H1 (cell line): ENCODE measurements at regions not wholly inside any gene's neighbourhood (a gene's known extent, or its start where the extent isn't known, plus 50 kb on each side); places are given as distances from the start of the nearest gene placed in this dataset.

Source experiments
- CTCF ChIA-PET: fragments of 300-600 bp; sonication (Branson Sonifier 250); formaldehyde crosslinking; loops from one replicate; lab custom pipeline; 2021; ENCODE audit not compliant: partially characterized antibody; lab: Charles Lee
- POLR2A ChIA-PET: fragments of 300-600 bp; sonication (Branson Sonifier 250); formaldehyde crosslinking; loops from one replicate; lab custom pipeline; 2021; ENCODE audit warnings: inconsistent platforms; ENCODE audit not compliant: partially characterized antibody; lab: Charles Lee
- DNase-seq, 2 experiments: peaks; one replicate each; pipeline versions ENCODE4 v3.0.0 to v3.0.0-alpha.2; 2010 to 2022; ENCODE audit warnings: low spot score in 2 of 2, low read depth in 1 of 2, mixed read lengths in 1 of 2
- FAIRE-seq: peaks from 2 replicates; lab custom pipeline; 2011; peaks lifted over from hg19 to GRCh38; lab: Jason Lieb, UNC
- H2AFZ ChIP-seq: 2 replicates; pipeline ENCODE4 v1.8.1; 2012; ENCODE audit warnings: low read length, inconsistent platforms
- H2AK5ac ChIP-seq: 2 replicates; pipeline ENCODE4 v1.6.1; 2013; ENCODE audit warnings: low read depth, low read length
- H2BK120ac ChIP-seq: replicated peaks from 2 replicates; pipeline ENCODE3; 2013; ENCODE audit warnings: low read depth, low read length, inconsistent platforms
- H2BK12ac ChIP-seq: 2 replicates; pipeline ENCODE4 v1.6.1; 2013; ENCODE audit warnings: low read depth, low read length
- H2BK15ac ChIP-seq: 2 replicates; pipeline ENCODE4 v1.6.1; 2013; ENCODE audit warnings: low read length
- H2BK20ac ChIP-seq: 2 replicates; pipeline ENCODE4 v1.6.1; 2013; ENCODE audit warnings: low read length
- H2BK5ac ChIP-seq: 2 replicates; pipeline ENCODE4 v1.6.1; 2013; ENCODE audit warnings: low read depth, low read length
- H3K14ac ChIP-seq: 2 replicates; pipeline ENCODE4 v1.6.1; 2013; ENCODE audit warnings: inconsistent platforms; ENCODE audit not compliant: insufficient read length
- H3K18ac ChIP-seq: 2 replicates; pipeline ENCODE4 v1.6.1; 2013; ENCODE audit warnings: low read length; ENCODE audit errors: extremely low read depth
- H3K23ac ChIP-seq: 2 replicates; pipeline ENCODE4 v1.6.1; 2013; ENCODE audit warnings: inconsistent platforms; ENCODE audit not compliant: insufficient read length
- H3K23me2 ChIP-seq: 2 replicates; pipeline ENCODE4 v1.6.1; 2013; ENCODE audit warnings: low read depth, low read length
- H3K27ac ChIP-seq: 2 replicates; pipeline ENCODE4 v1.6.1; 2011; ENCODE audit warnings: low read depth, low read length, inconsistent platforms
- H3K27me3 ChIP-seq, 4 experiments: replicated peaks in 1 of 4; 1 replicate in 1 of 4; 2 replicates in 3 of 4; pipeline versions ENCODE4 v1.6.1 to v1.8.1; 2011 to 2013; ENCODE audit warnings: low read length in 3 of 4, mild to moderate bottlenecking in 3 of 4, inconsistent platforms in 2 of 4, mixed read lengths in 2 of 4, moderate library complexity in 1 of 4; ENCODE audit not compliant: control insufficient read depth in 3 of 4, insufficient read depth in 3 of 4; ENCODE audit errors: extremely low read depth in 1 of 4
- H3K36me3 ChIP-seq, 4 experiments: 2 replicates each; pipeline versions ENCODE4 v1.6.1 to v1.8.1; 2011 to 2013; ENCODE audit warnings: mild to moderate bottlenecking in 4 of 4, low read length in 3 of 4, moderate library complexity in 2 of 4, control low read depth in 1 of 4, inconsistent platforms in 1 of 4; ENCODE audit not compliant: insufficient read depth in 4 of 4, control insufficient read depth in 2 of 4
- H3K4ac ChIP-seq: replicated peaks from 2 replicates; pipeline ENCODE3; 2013; ENCODE audit warnings: low read length, low read depth, mixed read lengths, inconsistent platforms; ENCODE audit not compliant: insufficient read length
- H3K4me1 ChIP-seq, 4 experiments: replicated peaks in 1 of 4; 1 replicate in 1 of 4; 2 replicates in 3 of 4; pipeline versions ENCODE4 v1.6.1 to v1.8.1; 2011 to 2013; ENCODE audit warnings: low read length in 3 of 4, inconsistent platforms in 2 of 4, mixed read lengths in 1 of 4; ENCODE audit not compliant: insufficient read depth in 4 of 4, control insufficient read depth in 3 of 4
- H3K4me2 ChIP-seq, 2 experiments: 2 replicates each; pipeline versions ENCODE4 v1.6.1 to v1.8.1; 2011 to 2013; ENCODE audit warnings: low read depth in 2 of 2, low read length in 2 of 2, control low read depth in 1 of 2, inconsistent platforms in 1 of 2, mild to moderate bottlenecking in 1 of 2; ENCODE audit not compliant: insufficient read depth in 1 of 2
- H3K4me3 ChIP-seq, 4 experiments: fragments of 200-600, 300-600 bp in 1 of 4; sonication (generic), shearing (Covaris generic), sonication (Bioruptor Twin) in 1 of 4; 2 replicates each; pipeline versions ENCODE4 v1.5.1 to v1.8.1; 2011 to 2016; ENCODE audit warnings: low read length in 4 of 4, low read depth in 3 of 4, control low read depth in 2 of 4, inconsistent platforms in 2 of 4, mild to moderate bottlenecking in 2 of 4, mixed read lengths in 1 of 4, moderate library complexity in 1 of 4; ENCODE audit not compliant: insufficient read depth in 2 of 4; ENCODE audit errors: extremely low read depth in 1 of 4
- H3K56ac ChIP-seq: replicated peaks from 2 replicates; pipeline ENCODE3; 2013; ENCODE audit warnings: low read depth, mild to moderate bottlenecking, mixed read lengths, low read length, inconsistent platforms; ENCODE audit not compliant: insufficient read length
- H3K79me1 ChIP-seq: 2 replicates; pipeline ENCODE4 v1.6.1; 2013; ENCODE audit warnings: low read depth, low read length, control low read depth
- H3K79me2 ChIP-seq, 2 experiments: 2 replicates each; pipeline versions ENCODE4 v1.6.1 to v1.8.1; 2012 to 2013; ENCODE audit warnings: low read length in 2 of 2, mild to moderate bottlenecking in 2 of 2, inconsistent platforms in 1 of 2; ENCODE audit not compliant: insufficient read depth in 2 of 2, control insufficient read depth in 1 of 2
- H3K9ac ChIP-seq, 4 experiments: replicated peaks in 1 of 4; 1 replicate in 1 of 4; 2 replicates in 3 of 4; pipeline versions ENCODE4 v1.6.1 to v1.8.1; 2011 to 2013; ENCODE audit warnings: low read depth in 3 of 4, low read length in 3 of 4, control low read depth in 2 of 4, mild to moderate bottlenecking in 2 of 4, moderate library complexity in 2 of 4, inconsistent platforms in 1 of 4; ENCODE audit errors: extremely low read depth in 1 of 4
- H3K9me3 ChIP-seq, 2 experiments: 2 replicates each; pipeline versions ENCODE4 v1.6.1 to v1.8.1; 2012 to 2013; ENCODE audit warnings: mild to moderate bottlenecking in 2 of 2, moderate library complexity in 2 of 2, control low read depth in 1 of 2, inconsistent platforms in 1 of 2, low read depth in 1 of 2, low read length in 1 of 2, mixed read lengths in 1 of 2; ENCODE audit not compliant: insufficient read depth in 2 of 2
- H4K20me1 ChIP-seq, 2 experiments: replicated peaks in 1 of 2; 2 replicates each; pipeline versions ENCODE3 to v1.8.1; 2011 to 2013; ENCODE audit warnings: inconsistent platforms in 2 of 2, low read length in 2 of 2, mild to moderate bottlenecking in 1 of 2; ENCODE audit not compliant: insufficient read depth in 2 of 2, control insufficient read depth in 1 of 2
- H4K5ac ChIP-seq: 2 replicates; pipeline ENCODE4 v1.6.1; 2013; ENCODE audit warnings: low read length, low read depth, mixed read lengths, inconsistent platforms; ENCODE audit not compliant: insufficient read length
- H4K8ac ChIP-seq: 2 replicates; pipeline ENCODE4 v1.8.0; 2013; ENCODE audit warnings: mild to moderate bottlenecking, moderate library complexity, low read length, inconsistent platforms; ENCODE audit not compliant: insufficient read depth; ENCODE audit errors: extremely low read depth
- H4K91ac ChIP-seq: replicated peaks from 2 replicates; pipeline ENCODE3; 2013; ENCODE audit warnings: low read length, mixed read lengths, inconsistent platforms; ENCODE audit not compliant: insufficient read length
- TBP ChIP-seq: IDR thresholded peaks from 2 replicates; pipeline ENCODE4 v1.6.1; 2011; ENCODE audit warnings: low read depth, low read length, improper control_type of control experiment
- WGBS, 2 experiments: shearing (Covaris generic) in 1 of 2; methylation state at CpG; one replicate each; pipeline versions ENCODE4 v1.1.6 to v1.1.7; 2013 to 2015; ENCODE audit warnings: low lambda C conversion rate in 2 of 2, mixed read lengths in 2 of 2, inconsistent platforms in 1 of 2, low coverage in 1 of 2, missing lambda C conversion rate in 1 of 2; ENCODE audit not compliant: insufficient replicate concordance in 2 of 2, insufficient coverage in 1 of 2, insufficient read length in 1 of 2; ENCODE audit errors: extremely low coverage in 1 of 2, missing lambda C conversion rate in 1 of 2; 5-methylcytosine and 5-hydroxymethylcytosine counted together

DNA sequence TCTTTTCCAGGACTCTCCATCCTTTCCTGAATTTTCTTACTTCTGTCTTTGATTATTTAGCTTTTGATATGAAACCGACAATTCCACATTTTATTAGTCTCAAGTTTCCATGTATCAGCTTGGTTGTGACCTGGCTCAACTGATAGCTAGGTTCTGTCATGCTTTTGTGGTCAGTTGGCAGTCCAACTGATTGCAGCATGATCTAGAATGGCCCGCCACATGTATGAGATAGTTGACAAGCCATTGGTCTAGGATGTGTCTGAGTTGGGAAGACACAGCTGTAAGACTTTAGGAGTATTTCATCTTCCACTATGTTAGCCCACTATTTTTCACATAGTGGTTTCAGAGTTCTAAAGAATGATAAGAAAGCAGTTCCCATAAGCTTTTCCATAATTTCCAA lies 117.5 kb upstream of the GRID2 start:
- Histone ChIP-seq H2BK15ac (no peak overlapping the region), H2AFZ (no peak overlapping the region), H2BK12ac (no peak overlapping the region), H3K23ac (no peak overlapping the region), H3K56ac (no peak overlapping the region), H3K4me3 (no peak overlapping the region), H3K4me1 (no peaks in the 10 kb centered on the region), H4K91ac (no peak overlapping the region), H3K4me2 (no peak overlapping the region), H3K36me3 (no peaks in the 10 kb centered on the region), H4K5ac (no peak overlapping the region), H3K27ac (no peak overlapping the region), H2BK20ac (no peak overlapping the region), H3K14ac (no peak overlapping the region), H4K20me1 (peaks cover 0 to 1% of the 10 kb centered on the region in 2 experiments), H4K8ac (no peak overlapping the region), H3K27me3 (no peaks in the 10 kb centered on the region), H3K9ac (no peak overlapping the region), H2BK5ac (no peak overlapping the region), H3K18ac (no peak overlapping the region), H3K79me1 (no peaks in the 10 kb centered on the region), H2BK120ac (no peak overlapping the region), H3K23me2 (no peaks in the 10 kb centered on the region), H3K9me3 (peaks cover 0 to 5% of the 10 kb centered on the region in 2 experiments; a peak in 1 of 4 replicates), H2AK5ac (no peak overlapping the region), H3K4ac (no peak overlapping the region), H3K79me2 (no peaks in the 10 kb centered on the region)
- no peak for DNase-seq
- CTCF ChIA-PET = no interaction called here
- 89% methylated on average over 2 of the region's 2 CpGs; no CpG with 5 or more reads in 1 of the 2 experiments for WGBS, 2 experiments
- POLR2A ChIA-PET = no interaction called here
- no peak for FAIRE-seq
- TF ChIP-seq TBP = no peak
